HG03045 (cell line): ENCODE measurements at regions not wholly inside any gene's neighbourhood (a gene's known extent, or its start where the extent isn't known, plus 50 kb on each side); places are given as distances from the start of the nearest gene placed in this dataset.

ENCODE experiments used
- ATAC-seq: cut with Tn5 transposase; IDR thresholded peaks from one replicate; pipeline ENCODE4 v1.9.1; 2021; ENCODE audit warnings: mild to moderate bottlenecking, moderate library complexity; ENCODE audit not compliant: unreplicated experiment

DNA sequence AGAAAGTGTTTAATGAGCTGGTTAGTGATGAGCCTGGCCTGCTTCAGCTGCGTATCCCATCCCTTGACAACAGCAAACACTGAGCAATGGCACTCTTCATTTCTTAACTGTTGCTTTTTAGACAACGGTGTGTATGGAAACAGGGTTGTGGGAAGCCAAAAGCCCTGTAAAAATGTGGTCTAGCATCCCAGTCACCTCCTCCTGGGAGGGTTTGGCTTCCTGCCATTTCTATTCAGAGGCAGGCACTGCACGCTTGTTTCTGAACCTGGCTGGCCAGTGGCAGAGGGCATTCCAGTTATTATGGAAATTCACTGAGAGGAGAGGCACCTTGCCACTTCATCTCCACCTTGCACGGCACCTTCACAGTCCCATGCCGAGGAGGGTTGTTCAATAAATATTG is 123.0 kb upstream of the ADARB2 start:
- ATAC-seq: no peak

DNA sequence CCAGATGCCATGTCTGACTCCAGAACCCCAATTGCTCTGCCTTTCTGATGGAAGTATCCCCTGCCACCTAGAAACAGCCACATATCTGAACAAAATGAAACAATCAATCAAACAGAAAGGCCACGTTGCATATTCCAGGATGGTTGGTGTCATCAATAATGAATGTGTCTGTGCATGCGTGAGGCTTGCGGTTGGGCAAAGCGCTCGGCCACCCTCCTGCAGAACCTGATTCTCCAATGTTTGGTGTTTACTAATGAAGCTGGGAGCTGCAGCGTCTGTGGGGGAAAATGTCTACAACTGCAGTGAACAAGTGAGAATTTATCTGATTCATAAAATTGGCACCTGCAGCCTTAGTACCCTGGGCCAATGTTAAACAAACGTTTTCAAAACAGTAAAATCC is 121.2 kb upstream of the ADARB2 start:
- no peak for ATAC-seq

DNA sequence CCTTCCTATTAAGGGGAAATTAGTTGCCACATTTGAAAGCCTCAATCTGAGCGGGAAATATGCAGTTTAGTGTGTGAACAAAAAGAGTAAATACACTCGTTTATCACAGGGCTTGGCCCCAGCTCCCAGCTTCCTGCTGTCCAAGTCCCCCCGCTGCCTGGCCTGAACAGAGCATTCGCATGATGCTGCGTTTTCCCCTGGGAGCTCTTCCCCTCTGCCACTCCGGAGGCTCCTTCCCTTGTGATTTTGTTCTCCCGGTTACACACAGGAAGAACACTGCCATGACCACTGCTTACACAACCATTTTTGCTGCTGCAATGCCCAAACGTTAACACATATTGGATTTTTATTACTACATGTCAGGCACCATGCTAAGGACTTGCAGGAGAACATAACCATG is 120.7 kb upstream of the ADARB2 start:
- no peak for ATAC-seq

DNA sequence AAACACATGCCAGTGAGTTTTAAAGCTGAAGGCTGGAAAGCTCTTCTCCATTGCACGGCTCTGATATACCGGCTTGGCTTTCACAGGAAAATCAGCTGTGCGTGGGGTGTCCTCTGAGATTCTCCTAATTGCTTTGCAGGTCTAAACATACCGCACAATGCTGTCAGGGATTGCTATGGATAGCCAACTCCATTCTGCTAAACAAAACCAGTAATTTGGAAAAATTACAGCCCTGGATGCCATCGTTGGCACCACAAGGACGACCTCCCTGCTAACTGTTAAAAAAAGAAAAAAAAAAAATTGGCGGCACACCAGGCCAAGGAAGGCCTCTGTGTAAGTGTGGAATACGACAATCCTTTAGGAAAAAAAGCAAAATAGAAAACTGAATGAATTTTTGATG is 118.6 kb upstream of the ADARB2 start:
- no peak for ATAC-seq

DNA sequence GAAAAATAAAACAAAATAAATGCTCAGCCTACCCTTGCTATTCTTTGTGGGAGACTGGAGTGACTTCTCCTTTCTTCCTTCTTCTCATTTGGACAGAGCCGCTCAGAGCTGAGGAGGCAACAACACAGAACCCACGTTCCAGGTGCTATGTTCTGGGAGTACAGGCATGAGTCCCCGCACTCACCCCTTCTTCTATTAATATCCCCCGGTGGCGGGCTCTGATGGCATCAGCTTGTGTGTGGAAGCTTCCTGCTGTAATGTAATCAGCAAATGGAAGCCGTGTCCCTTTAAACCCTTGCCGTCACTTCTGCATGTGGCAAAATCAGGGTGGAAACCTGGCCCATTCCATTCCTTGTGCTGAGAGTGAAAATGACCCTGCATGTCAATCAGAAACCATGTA is 116.9 kb upstream of the ADARB2 start:
- no peak for ATAC-seq

DNA sequence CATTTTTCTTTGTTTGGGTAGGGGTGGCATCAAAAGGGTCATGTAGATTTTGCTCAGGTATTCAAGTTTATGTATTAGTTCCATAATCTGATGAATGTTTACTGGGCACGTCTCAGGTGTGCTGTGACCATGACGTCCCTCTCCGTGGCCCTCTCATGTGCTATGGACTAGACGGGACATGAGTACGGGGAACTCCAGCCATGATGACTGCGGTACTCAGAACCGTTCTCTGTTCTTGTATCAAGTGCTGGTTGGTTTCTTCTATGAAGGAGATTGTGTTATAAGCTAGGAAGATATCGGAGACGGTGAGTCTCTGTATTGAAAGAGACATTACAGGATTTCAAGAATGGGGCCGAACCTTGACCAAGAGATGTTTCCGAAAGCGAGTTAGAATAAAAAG is 116.5 kb upstream of the ADARB2 start:
- ATAC-seq: no peak

DNA sequence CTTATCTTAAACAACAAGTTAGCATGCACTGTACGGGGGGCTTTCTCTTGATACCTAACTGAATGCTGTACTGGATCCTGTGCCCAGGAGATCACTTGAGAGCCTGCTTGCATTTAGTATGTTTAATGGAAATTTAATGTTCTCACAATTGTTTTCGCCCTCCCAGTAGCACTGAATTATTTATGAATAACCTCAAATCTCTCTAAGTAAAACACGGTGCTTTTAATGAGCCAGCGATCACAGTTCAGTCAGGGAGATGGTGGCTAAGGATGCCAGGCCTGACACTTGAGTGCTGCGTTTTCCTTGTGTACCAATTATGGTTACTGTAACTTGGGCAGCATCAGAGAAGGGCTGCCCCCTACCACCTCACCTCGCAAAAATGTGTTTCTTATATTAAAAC is 115.5 kb upstream of the ADARB2 start:
- no peak for ATAC-seq

DNA sequence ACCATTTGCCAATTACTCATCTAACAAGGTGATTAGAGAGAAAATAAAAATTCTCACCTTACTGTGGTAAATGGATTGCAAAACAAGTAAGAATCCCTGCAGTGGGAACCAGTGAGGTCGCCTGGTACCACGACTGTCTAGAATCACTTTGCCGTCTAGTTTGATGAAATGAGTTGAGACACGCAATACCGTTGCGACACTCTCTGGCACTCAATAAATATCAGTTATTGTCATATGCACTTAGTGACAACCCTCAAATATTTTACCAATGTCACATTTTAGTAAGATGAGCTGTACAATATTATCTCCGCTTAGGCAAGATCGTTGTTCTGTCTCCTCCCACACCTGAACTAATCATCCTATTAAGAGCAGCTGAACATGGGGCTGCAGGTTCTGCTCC is 114.4 kb upstream of the ADARB2 start:
- no peak for ATAC-seq

DNA sequence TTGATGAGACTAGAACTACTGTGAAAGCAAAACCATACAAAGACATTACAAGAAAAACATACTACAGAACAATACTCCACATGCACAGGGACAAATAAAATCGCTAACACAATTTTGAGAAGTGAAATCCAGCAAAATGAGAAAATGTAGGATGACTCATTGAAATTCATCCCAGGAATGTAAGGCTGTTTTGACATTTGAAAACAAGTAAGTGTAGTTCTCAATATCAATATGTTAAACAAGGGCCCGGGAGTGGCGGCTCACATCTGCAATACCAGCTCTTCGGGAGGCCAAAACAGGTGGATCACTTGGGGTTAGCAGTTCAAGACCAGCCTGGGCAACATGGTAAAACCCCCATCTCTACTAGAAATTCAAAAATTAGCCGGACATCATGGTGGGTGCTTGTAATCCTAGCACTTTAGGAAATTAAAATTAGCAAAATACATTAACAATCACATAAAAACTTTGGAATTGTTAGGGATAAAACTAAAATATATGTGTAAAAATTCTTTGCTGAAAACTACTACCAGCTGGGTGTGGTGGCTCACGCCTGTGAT is 113.7 kb upstream of the ADARB2 start:
- no peak for ATAC-seq

DNA sequence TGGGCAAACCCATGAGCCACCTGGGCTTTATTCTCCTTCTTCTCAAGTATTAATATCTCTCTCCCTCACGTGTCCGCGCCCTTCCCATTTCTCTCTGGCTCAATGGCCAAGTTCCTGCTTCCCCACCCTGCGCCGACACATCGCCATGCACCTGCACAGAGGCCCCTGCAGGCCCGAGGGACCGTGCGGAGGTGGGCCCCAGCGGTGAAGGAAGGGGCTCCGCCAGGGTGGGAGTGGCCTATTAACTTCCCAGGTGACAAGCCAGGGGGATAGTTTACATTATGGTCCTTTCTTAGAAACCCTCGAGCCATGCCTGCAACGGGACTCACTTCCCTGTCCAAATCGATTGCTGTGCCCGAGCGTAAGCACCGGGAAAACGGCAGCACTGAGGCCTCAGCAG is 110.0 kb upstream of the ADARB2 start:
- ATAC-seq: no peak

DNA sequence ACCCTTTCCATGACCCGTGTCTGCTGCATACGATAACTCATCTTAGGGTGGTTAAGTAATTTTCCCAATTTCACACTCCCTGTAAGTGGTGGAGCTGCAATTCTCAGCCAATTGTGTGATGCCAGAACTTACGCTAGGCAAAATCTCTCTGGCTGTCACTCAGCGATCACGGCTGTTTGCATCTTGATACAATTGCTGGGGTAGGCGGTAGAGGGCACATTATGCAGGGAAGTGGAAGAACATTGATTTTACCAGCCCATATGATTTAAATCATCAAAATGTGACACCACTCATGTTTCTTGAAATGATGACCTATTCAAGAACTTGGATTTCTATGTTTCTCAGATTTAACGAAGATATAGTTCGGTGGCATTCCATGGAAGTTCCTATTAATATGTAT is 108.7 kb upstream of the ADARB2 start:
- no peak for ATAC-seq

DNA sequence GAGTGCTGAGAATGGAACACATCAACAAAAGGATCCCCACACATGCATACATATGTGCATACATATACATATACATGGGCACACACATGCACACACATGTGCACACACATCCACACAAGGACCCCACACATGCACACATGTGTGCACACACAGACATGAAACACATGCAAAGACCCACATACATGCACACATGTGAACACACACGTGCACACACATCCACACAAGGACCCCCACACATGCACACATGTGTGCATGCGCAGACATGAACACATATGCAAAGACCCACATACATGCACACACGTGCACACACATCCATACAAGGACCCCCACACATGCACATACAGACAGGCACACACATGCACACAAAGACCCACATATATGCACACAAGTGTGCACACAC is 104.4 kb upstream of the ADARB2 start:
- ATAC-seq: no peak

DNA sequence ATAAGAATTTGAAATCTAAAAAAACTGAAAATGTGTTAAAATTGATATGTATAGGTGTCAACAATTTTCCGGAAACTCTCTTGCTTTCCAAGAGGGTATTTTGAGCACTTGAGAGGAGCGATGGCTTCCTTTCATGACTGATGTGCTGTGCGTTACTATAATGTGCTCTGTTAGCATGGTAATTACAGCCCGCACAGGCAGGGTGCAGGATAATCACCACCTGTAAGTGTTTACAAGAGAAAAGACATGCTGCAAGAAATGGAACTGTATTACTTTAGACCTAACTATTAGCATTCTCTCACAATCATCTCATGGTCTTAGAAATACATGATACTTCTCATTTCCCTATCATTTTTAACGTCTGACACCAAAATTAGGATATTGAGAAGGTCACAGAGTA is 92.4 kb upstream of the ADARB2 start:
- no peak for ATAC-seq

DNA sequence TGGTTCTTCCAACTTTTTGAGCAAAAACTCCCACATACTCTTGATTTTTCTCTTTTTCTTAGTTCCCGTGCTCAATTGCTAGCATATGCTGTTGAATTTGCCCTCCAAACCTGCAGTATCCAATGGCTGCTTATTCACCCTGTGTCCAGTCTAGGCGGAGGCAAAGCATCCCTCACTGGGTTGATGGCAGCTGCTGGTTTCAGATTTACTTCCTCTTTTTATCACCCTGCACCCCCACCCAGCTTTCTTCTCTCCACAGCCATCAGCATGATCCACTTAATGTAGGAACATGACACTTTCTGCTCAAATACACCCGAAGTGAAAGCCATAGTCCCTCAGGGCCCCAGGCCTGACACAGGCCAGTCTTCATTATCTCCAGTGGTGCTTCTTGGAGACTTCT is 87.6 kb upstream of the ADARB2 start:
- no peak for ATAC-seq

DNA sequence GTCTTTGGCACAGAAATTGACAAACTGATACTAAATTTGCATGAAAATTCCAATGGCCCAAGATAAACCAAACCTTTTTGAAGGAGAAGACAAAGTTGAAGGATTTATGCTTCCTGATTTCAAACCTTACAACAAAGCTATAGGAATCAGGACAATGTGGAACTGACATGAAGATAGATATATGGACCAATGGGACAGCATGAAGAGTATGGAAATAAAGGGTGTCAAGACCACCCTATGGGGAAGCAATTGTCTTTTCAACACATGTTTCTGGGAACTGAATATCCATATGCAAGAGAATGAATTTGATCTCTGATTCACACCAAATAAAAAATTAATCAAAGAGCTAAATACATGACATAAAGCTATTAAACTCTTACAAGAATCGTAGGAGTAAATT is 77.2 kb upstream of the ADARB2 start:
- ATAC-seq: no peak

DNA sequence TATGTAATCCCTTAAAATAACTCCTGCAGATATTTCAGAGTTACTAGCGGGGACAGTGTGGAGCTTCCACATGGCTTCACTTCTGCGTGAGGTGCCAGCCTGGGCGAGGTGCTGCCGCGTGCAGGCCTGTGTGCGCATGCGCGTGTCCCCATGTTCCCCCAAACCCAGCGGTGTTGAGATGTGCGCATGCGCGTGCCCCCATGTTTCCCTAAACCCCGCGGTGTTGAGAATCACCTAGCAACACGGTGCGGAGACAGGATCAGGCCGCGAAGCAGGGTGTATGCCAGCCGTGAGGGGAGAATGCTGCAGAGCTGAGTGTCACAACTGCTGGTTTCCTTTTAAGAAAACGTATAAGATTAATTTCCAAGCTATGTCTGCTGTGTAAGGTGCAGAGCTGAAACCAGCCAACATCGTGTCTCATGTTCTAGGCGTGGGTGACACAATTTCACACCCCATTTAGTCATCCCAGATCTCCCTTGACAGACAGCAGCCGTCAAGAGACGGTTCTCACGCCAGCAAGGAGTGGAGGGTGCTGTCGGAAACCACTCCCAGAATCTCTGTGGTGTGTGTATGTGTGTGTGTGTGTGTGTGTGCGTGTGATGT is 71.9 kb upstream of the ADARB2 start:
- ATAC-seq: no peak

DNA sequence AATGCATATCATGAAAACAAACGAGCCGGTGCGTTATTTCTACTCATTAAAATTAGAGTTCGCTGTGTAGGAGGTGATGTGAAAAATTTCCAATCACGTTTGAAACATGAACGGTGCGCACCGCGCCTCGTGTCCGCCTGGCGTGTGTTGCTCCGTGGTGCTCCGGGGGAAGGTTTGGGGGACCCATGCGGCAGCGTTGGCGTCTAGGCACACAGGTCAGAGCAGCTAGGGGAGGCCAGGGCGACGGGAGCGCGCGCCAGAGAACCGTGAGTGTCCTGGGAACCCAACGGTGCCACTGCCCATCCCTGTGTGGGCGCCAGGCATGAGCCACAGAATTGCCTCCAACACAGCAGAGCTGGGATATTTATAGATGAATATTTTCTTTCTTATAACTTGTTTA is 70.6 kb upstream of the ADARB2 start:
- no peak for ATAC-seq

DNA sequence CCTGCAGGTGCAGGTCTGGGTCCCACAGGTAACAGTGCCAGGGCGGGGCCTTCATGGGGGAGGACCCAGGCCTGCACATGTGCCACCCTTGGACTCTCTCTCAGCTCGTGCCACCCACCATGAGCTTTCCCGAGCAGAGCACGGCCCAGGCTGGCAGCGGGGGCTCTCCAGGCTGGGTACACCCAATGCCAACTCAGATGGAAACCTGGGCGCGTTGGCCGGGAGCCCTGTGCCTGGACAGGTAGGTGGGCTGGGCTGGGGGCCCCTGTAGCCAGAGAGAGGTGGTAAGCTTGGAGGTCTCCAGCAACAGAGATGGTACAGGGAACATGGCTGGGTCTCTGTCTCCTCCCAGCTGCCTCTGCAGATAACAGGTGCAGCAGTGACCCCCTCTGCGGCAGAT is 69.9 kb upstream of the ADARB2 start:
- ATAC-seq: no peak

DNA sequence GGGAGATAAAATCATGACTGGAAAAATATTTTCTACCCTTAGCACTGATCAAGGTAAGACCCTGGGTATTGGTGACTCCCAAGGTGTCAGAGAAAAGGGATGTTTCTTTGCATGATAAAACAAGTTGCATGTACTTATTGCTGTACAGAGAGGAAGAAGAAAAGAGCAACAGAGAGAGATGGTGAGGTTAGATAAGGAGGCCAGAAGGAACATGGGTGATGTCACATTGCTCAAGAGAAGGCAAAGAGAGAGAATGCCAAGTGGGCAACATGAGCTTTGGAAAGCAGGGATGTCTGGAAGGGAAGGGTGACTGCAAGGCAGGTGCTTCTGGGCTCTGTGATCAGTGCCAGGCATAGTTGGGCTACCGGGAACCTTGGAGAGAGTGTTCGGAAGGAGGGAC is 65.1 kb upstream of the ADARB2 start:
- no peak for ATAC-seq

DNA sequence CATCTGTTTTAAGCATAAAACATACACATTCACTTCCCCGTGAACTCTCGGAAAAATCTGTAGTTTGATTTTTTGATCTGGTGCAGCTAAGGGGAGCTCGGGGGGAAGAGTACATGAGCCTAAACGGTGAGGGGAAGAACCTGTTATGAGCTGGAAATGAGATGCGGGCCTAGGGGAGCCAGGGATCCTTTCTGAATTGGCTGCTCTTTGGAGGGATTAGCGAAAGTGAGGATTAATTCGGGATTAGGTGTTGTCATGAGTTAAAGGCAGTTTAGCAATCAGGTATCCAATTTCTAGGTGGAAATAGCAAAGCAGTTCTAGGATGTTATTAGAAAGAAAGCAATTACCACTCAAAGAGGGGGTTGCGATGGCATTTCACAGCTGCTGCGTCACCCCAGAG is 51.1 kb upstream of the ADARB2 start:
- no peak for ATAC-seq
